PC-9 (cell line): ENCODE measurements at regions not wholly inside any gene's neighbourhood (a gene's known extent, or its start where the extent isn't known, plus 50 kb on each side); places are given as distances from the start of the nearest gene placed in this dataset.

Source experiments
- EZH2 ChIP-seq: fragments of 200-600 bp; sonication (generic); IDR thresholded peaks from 2 replicates; pipeline ENCODE4 v1.8.0; 2017; ENCODE audit warnings: antibody characterized with exemption, low read depth
- TF ChIP-seq, protein P1 (sequence below): fragments of 200-600 bp; sonication (generic); conservative IDR thresholded peaks from 2 replicates; pipeline ENCODE4 v1.6.1; 2017; ENCODE audit warnings: mixed run types, antibody characterized with exemption, mild to moderate bottlenecking, moderate library complexity

- TF ChIP-seq, protein P1, sequence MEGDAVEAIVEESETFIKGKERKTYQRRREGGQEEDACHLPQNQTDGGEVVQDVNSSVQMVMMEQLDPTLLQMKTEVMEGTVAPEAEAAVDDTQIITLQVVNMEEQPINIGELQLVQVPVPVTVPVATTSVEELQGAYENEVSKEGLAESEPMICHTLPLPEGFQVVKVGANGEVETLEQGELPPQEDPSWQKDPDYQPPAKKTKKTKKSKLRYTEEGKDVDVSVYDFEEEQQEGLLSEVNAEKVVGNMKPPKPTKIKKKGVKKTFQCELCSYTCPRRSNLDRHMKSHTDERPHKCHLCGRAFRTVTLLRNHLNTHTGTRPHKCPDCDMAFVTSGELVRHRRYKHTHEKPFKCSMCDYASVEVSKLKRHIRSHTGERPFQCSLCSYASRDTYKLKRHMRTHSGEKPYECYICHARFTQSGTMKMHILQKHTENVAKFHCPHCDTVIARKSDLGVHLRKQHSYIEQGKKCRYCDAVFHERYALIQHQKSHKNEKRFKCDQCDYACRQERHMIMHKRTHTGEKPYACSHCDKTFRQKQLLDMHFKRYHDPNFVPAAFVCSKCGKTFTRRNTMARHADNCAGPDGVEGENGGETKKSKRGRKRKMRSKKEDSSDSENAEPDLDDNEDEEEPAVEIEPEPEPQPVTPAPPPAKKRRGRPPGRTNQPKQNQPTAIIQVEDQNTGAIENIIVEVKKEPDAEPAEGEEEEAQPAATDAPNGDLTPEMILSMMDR, result no peak
- no peak for TF ChIP-seq EZH2
Measured at GRCh38 chr4:45062935-45063545, 336.7 kb upstream of the GNPDA2 start.
